SH-SY5Y (cell line): ENCODE measurements at regions not wholly inside any gene's neighbourhood (a gene's known extent, or its start where the extent isn't known, plus 50 kb on each side); places are given as distances from the start of the nearest gene placed in this dataset.
A peak's percentile ranks its signal among the peaks of the same experiment; 100 is the strongest.

Experiments
- GATA2 ChIP-seq: IDR thresholded peaks from 2 replicates; pipeline ENCODE4 v1.6.1; 2011; ENCODE audit warnings: mild to moderate bottlenecking, low read depth, low read length
- GATA3 ChIP-seq: IDR thresholded peaks from 2 replicates; pipeline ENCODE4 v1.6.1; 2011; ENCODE audit warnings: low read depth, mild to moderate bottlenecking, low read length, moderate library complexity

- no peak for TF ChIP-seq GATA2
- TF ChIP-seq GATA3: no peak
These were observed 151.7 kb upstream of the MAOA start for GRCh38 chrX:43504394-43504793.

- no peak for TF ChIP-seq GATA3
- no peak for TF ChIP-seq GATA2
These were observed 150.3 kb upstream of the MAOA start for GRCh38 chrX:43505769-43506168.

DNA sequence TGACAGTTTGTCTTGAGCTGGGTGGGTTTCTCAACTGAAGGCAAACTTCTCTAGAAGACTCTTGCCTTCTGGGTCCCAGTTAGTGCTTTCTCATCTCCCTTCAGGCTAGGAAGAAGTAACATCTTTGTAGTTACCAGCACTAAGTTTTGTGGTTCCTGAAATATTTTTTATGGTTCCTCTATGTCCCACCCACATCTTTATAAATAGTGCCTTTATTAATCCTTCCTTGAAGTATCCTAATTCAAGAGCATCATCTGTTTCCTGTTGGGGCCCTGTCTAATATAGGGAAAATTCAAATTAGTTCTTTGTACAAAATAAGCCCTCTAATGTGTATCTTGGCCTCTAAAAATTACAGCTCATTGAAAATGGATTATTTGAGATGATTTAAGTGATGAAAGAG is 147.4 kb upstream of the MAOA start:
- TF ChIP-seq GATA2 (no peak), GATA3 (no peak)

DNA sequence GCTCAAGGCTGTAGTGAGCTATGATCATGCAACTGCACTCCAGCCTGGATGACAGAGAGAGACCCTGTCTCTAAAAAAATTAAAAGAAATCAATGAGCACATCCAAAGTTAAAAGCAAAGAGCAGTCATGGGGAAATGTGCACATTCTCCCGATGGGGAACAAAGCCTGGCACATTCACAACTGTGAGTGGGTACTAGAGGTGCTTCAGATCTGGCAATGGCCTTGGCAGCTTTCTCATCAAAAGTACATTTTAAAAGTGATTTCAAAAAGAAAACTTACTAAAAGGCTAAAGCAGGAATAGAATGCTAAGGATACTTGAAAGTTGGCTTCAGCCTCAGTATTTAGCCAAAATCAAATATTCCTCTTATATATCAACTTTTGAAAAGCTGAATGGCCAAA is 145.9 kb upstream of the MAOA start:
- TF ChIP-seq GATA2 (no peak), GATA3 (no peak)

DNA sequence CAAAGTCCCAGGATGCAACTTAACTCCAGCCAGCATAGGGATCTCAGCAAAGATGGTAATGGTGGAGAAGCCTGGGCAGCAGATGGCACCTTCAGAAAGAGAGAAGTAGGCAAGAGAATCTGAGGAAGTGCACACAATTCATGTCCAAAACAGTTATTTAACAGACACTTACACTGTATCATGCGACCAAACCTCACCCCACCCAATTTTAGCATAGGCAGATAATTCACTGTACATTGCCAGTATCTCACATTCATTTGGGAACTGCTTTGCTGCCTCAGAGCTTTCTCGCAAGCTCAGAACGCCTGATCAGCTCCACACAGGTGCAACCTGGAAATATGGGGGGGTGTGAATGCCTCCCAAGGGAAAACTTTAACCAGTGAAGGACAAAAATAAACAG is 143.0 kb upstream of the MAOA start:
- TF ChIP-seq GATA2: no peak
- TF ChIP-seq GATA3: no peak

DNA sequence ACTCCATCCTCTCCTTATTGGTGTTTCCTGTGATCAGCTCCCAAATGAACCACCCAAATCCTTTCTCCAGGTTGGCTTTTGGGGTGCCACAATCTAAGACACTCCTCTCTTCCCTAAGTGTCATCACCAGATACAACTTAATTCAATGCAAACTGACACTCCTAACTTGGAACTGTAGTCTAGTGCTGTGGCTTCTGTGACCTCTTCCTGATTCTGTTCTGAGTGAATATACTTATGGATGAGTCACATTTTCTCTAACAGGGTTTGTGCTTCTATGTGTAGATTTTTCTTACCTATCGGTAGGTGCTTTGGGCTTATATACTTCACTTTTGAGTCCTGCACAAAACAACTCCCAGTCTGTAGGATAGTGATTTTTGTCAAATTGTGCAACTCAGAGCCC is 141.3 kb upstream of the MAOA start:
- TF ChIP-seq GATA2: no peak
- TF ChIP-seq GATA3: no peak

GRCh38 chrX:43522582-43522981 is 133.5 kb upstream of the MAOA start:
- TF ChIP-seq GATA3: no peak
- TF ChIP-seq GATA2: no peak

- TF ChIP-seq GATA2: no peak
- TF ChIP-seq GATA3: no peak
These were observed 130.0 kb upstream of the MAOA start for GRCh38 chrX:43525901-43526610.

- no peak for TF ChIP-seq GATA2
- TF ChIP-seq GATA3: no peak
These were observed 129.2 kb upstream of the MAOA start for GRCh38 chrX:43526878-43527277.

DNA sequence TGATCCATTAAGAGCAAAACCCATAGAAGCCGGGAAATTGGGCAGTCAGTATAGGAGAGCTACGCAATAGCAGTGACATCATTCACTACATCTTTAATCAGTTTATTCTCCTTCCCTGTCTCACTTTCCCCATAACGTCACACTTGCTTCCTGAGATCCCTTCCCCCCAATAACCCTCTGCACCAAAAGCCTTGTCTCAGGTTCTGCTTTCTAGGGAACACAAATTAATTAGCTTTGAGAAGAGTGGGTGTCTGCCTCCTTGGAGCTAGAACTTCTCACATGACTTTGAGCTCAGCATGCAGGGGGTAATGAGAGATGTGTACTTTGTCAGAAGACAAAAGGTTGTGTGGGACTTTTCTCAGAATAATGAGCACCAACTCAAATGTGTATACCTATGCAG is 128.3 kb upstream of the MAOA start:
- no peak for TF ChIP-seq GATA2
- TF ChIP-seq GATA3: no peak

DNA sequence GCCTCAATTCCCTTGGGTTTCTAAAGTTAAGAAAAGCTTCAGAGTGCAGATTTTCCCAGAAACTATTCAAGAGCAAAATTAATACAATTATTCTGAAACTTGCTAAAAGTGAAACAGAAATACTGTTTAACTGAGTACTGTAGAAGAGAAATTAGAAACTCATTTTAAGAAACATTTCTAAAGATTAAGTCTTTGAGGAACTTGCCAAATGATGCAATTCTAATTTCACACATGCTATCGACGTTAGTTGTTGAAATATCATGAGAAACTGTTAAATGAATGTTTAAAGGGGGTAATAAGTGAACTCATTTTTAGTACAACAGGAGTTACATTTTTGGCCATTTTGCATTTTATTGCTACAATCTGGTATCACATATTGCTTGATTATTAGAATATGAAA is 125.3 kb upstream of the MAOA start:
- no peak for TF ChIP-seq GATA2
- TF ChIP-seq GATA3: no peak

- TF ChIP-seq GATA2 (no peak), GATA3 (no peak)
These were observed 115.8 kb upstream of the MAOA start for GRCh38 chrX:43540318-43540717.

GRCh38 chrX:43551590-43551989 is 104.5 kb upstream of the MAOA start:
- no peak for TF ChIP-seq GATA3
- no peak for TF ChIP-seq GATA2

DNA sequence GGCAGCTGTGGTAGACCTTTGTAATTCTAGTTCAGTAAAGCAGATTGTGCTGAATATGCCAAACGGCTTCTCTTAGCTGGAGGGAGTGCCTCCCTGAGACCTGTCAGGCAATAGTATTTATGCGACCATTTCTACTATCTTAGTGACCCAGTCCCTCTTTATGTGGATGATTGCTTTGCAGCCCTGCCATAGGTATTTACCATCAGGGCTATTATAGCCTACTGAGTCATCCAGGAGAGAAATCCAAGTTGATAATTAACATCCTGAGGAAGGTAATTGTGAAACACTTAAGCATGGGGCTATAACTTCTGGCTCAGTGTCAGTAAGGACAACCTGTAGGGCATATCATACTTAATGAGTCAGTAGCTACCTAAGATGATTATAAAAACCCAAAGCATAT is 103.9 kb upstream of the MAOA start:
- TF ChIP-seq GATA3: no peak
- TF ChIP-seq GATA2: no peak

- TF ChIP-seq GATA2 (no peak), GATA3 (no peak)
These were observed 103.4 kb upstream of the MAOA start for GRCh38 chrX:43552703-43553102.

GRCh38 chrX:43553257-43553656 is 102.8 kb upstream of the MAOA start:
- TF ChIP-seq GATA2: no peak
- TF ChIP-seq GATA3: no peak

DNA sequence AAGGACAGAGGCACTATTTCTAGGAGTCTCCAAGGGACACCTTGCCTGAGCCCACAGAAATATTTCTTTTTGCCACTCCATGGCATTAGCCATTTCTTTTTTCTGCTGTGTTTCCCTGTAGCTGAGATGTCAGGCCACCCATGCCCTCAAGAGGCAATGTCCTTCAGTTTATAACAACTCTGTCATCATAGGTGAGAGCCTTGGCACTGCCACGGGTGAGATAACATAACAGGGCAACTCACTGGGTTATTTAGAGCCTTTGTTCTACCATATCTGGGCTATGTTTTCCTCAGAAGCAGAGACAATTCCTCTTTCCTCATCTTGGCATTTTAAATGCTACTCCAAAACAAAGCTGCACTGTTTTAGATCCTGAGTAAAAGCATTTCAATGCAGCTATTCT is 99.9 kb upstream of the MAOA start:
- TF ChIP-seq GATA3 (no peak), GATA2 (no peak)

DNA sequence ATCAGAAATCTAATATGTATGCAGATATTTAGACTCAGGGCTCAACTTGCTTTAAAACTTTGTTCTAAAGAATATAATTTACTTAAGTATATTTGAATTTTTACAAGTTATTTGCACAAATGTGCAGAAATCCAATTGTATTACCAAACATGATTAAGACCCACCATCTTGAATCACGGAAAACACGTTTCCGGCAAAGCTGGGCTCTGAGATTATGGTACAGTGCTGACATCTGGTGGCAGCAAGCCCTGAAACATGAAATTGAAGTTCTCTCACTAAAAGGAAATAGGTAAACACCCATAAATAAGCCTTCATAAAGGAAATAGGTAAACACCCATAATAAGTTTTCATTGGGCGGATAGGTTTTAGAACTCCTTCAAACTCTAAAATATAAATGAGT is 98.3 kb upstream of the MAOA start:
- 0 out of 2 replicates have a peak, but pooled peaks have one; percentile 10 for TF ChIP-seq GATA2
- TF ChIP-seq GATA3: no peak

- TF ChIP-seq GATA2: no peak
- no peak for TF ChIP-seq GATA3
These were observed 96.5 kb upstream of the MAOA start for GRCh38 chrX:43559644-43560043.
